ENCODE measurements at regions not wholly inside any gene's neighbourhood (a gene's known extent, or its start where the extent isn't known, plus 50 kb on each side); places are given as distances from the start of the nearest gene placed in this dataset.

DNA sequence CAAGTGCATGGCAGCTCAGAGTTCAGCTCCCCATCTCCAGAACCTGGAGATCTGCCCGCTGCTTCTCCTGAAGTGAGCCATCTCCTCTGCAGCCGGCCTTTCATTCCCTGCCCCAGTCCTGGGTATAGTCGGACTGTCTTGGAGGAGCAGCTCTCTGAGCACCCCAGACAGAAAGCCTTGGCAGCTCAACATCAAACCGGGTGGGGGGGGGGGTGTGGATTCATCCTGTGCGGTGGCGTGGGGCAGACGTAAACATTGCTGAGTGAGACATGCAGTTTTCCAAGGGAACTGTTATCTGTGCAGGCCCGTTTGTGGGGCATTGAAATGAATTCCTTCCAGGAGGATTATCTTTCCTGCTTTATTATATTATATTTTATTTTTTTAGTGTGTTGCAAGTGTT is 125.9 kb upstream of the MYCN start:
- H3K4me1 ChIP-seq: peaks cover 19% of the 10 kb centered on the region
- no peaks in the 10 kb centered on the region for H3K9me3 ChIP-seq
- CTCF ChIA-PET: no interaction called here
- intact Hi-C loops (cut with micrococcal nuclease; ENCODE audit: unreplicated experiment): loop anchor here (5.0 kb wide), 1 partner anchor 63 kb away; no protein-coding TSS in a partner anchor
- BruUV-seq (replicated peaks): no TSS peak
- no peaks in the 10 kb centered on the region for H3K36me3 Mint-ChIP-seq (ENCODE audit: insufficient read depth, unreplicated experiment)
- no peak overlapping the region for H3K4me3 Mint-ChIP-seq (ENCODE audit: unreplicated experiment)
- no peaks in the 10 kb centered on the region for H3K27me3 ChIP-seq (replicated peaks; ENCODE audit: control insufficient read depth, insufficient read depth, low read length)
- no peak for DNase-seq
- H3K9me3 Mint-ChIP-seq (ENCODE audit: unreplicated experiment): no peaks in the 10 kb centered on the region
- no peaks in the 10 kb centered on the region for H3K27me3 Mint-ChIP-seq (ENCODE audit: insufficient read depth, unreplicated experiment)
- H3K36me3 ChIP-seq (ENCODE audit: control insufficient read depth, insufficient read depth, low read length): no peaks in the 10 kb centered on the region
- no peak overlapping the region for H3K4me3 ChIP-seq (ENCODE audit: low read depth, low read length)
- peaks cover 3% of the 10 kb centered on the region for H3K4me1 Mint-ChIP-seq (ENCODE audit: low read depth, unreplicated experiment)
- POLR2A ChIA-PET: no interaction called here
- no peak for TF ChIP-seq CTCF (IDR thresholded peaks at IDR 0.05; ENCODE audit: insufficient read depth in 1 of 2, low read depth in 1 of 2, low read length in 1 of 2, severe bottlenecking in 1 of 2, unreplicated experiment in 1 of 2)
- no peak overlapping the region for H3K27ac Mint-ChIP-seq (ENCODE audit: unreplicated experiment)

DNA sequence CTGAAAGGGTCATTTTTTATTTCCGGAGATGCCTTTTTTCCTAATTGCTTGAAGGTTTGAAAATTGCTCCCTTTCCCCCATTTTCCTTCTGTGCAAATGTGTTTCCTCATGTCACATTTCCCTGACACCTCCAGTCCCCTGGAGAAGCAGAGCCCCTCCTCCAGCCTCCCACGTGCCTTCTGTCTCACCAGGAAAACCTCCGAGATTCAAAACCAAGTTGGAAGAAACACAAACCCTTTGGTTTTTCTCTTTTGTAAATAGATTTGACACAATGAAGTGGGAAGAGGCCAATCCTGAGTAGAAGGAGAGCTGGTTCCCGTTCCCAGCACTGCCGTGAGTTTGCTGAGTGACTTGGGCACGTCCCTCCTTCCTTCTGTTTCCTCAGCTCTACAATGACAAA is 125.4 kb upstream of the MYCN start:
- no peaks in the 10 kb centered on the region for H3K36me3 ChIP-seq (ENCODE audit: control insufficient read depth, insufficient read depth, low read length)
- H3K9me3 ChIP-seq: no peaks in the 10 kb centered on the region
- no peaks in the 10 kb centered on the region for H3K27me3 ChIP-seq (replicated peaks; ENCODE audit: control insufficient read depth, insufficient read depth, low read length)
- Mint-ChIP-seq H3K27me3 (ENCODE audit: insufficient read depth, unreplicated experiment) (no peaks in the 10 kb centered on the region), H3K9me3 (ENCODE audit: unreplicated experiment) (no peaks in the 10 kb centered on the region), H3K27ac (ENCODE audit: unreplicated experiment) (no peak overlapping the region), H3K36me3 (ENCODE audit: insufficient read depth, unreplicated experiment) (no peaks in the 10 kb centered on the region), H3K4me3 (ENCODE audit: unreplicated experiment) (no peak overlapping the region), H3K4me1 (ENCODE audit: low read depth, unreplicated experiment) (peaks cover 8% of the 10 kb centered on the region)
- TF ChIP-seq CTCF (IDR thresholded peaks at IDR 0.05; ENCODE audit: insufficient read depth in 1 of 2, low read depth in 1 of 2, low read length in 1 of 2, severe bottlenecking in 1 of 2, unreplicated experiment in 1 of 2): no peak
- no peak overlapping the region for H3K4me3 ChIP-seq (ENCODE audit: low read depth, low read length)
- ChIA-PET POLR2A (no interaction called here), CTCF (no interaction called here)
- intact Hi-C loops (cut with micrococcal nuclease; ENCODE audit: unreplicated experiment): loop anchor here (5.0 kb wide), 1 partner anchor 62 kb away; no protein-coding TSS in a partner anchor
- BruUV-seq (replicated peaks): no TSS peak
- H3K4me1 ChIP-seq: peaks cover 22% of the 10 kb centered on the region
- no peak for DNase-seq

GRCh38 chr2:15816226-15816625 is 124.1 kb upstream of the MYCN start:
- no TSS peak for BruUV-seq (replicated peaks)
- CTCF ChIA-PET: interaction anchor here (0.6 kb wide), 1 partner anchor 146 kb away, joined by 6 read pairs; no protein-coding TSS in a partner anchor
- Histone ChIP-seq H3K4me1 (peaks cover 14% of the 10 kb centered on the region), H3K36me3 (ENCODE audit: control insufficient read depth, insufficient read depth, low read length) (no peaks in the 10 kb centered on the region), H3K9me3 (no peaks in the 10 kb centered on the region), H3K4me3 (ENCODE audit: low read depth, low read length) (no peak overlapping the region), H3K27me3 (replicated peaks; ENCODE audit: control insufficient read depth, insufficient read depth, low read length) (no peaks in the 10 kb centered on the region)
- POLR2A ChIA-PET: no interaction called here
- H3K27ac Mint-ChIP-seq (ENCODE audit: unreplicated experiment): no peak overlapping the region
- no peak for TF ChIP-seq CTCF (IDR thresholded peaks at IDR 0.05; ENCODE audit: insufficient read depth in 1 of 2, low read depth in 1 of 2, low read length in 1 of 2, severe bottlenecking in 1 of 2, unreplicated experiment in 1 of 2)
- no peak overlapping the region for H3K4me3 Mint-ChIP-seq (ENCODE audit: unreplicated experiment)
- DNase-seq: no peak
- no peaks in the 10 kb centered on the region for H3K36me3 Mint-ChIP-seq (ENCODE audit: insufficient read depth, unreplicated experiment)
- intact Hi-C loops (cut with micrococcal nuclease; ENCODE audit: unreplicated experiment): no loop called here
- H3K4me1 Mint-ChIP-seq (ENCODE audit: low read depth, unreplicated experiment): peaks cover 8% of the 10 kb centered on the region
- H3K27me3 Mint-ChIP-seq (ENCODE audit: insufficient read depth, unreplicated experiment): no peaks in the 10 kb centered on the region
- no peaks in the 10 kb centered on the region for H3K9me3 Mint-ChIP-seq (ENCODE audit: unreplicated experiment)
